ENCODE measurements at regions not wholly inside any gene's neighbourhood (a gene's known extent, or its start where the extent isn't known, plus 50 kb on each side); places are given as distances from the start of the nearest gene placed in this dataset.

DNA sequence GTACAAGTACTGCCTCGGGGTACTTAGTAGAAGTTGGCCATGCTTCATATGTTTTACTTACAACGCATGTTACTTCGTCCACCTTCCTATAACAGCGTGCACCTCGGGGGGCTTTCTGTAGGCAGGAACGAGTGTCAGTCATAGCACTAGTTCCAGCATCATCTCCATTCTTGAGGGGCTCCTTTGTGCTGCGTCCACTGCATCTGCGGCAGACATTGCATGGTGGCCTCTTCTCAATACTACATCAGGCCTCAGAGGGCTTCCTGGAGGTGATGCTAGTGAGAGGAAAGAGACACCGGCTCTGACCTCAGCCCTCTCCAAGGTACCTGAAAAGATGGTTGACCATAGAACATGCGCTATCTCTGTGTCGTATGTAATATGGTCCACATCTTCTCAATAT is 121.2 kb upstream of the RTL1 start:
- in situ Hi-C loops (cut with MboI; ENCODE audit: low sequenced_read_pairs), result no loop called here

DNA sequence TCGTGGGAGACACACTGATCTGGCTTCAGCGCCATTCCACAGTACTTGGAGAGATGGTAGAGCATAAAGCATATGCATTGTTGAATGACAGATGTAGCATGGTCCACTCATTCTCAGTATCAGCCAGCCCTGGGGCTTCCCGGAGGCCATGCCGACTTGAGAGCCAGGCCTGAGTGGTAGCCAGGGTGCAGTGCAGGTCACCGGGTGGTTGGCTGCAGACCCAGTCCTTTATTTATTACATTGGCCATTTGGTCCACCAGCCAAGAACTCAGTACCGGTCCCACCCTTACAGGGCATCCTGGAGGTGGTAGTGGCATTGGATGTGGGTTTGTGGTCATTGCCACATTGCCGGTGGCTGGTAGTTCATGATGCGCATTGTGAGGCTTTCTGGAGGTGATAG is 121.6 kb upstream of the RTL1 start:
- in situ Hi-C loops (cut with MboI; ENCODE audit: low sequenced_read_pairs), result no loop called here

DNA sequence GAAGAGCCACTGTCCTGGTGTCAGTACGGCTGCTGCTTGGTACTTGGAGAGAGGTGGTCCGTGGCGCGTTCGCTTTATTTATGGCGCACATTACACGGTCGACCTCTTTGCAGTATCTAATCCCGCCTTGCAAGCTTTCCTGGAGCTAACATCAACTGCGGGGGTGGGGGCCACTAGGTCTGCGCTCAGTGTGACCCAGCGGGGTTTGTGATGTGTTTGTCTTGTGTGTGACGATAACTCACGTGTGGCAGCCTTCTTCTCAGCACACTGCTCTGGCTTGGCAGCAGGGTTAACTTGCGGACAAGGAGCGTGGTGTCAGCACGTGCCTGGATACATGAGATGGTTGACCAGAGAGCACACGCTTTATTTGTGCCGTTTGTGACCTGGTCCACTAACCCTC is 122.2 kb upstream of the RTL1 start:
- in situ Hi-C loops (cut with MboI; ENCODE audit: low sequenced_read_pairs), result no loop called here

DNA sequence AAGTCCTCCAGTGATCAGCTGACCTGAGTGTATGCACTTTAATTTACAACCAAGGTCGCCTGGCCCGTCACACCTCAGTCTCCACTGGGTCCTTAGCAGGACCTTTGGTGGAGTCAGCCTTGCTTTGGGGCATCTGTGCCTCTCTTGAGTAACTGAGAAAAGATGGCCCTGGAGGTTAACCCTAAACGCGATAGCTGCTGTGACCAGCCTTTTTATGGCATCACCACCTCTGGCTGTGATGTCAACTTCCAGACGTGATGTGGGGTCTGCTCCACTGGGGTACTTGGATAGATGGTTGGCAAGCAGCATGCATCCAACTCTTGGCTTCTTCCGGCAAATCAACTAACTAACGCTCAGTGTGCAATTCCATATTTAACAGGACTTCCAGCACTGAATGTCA is 122.8 kb upstream of the RTL1 start:
- in situ Hi-C loops (cut with MboI; ENCODE audit: low sequenced_read_pairs), result no loop called here

DNA sequence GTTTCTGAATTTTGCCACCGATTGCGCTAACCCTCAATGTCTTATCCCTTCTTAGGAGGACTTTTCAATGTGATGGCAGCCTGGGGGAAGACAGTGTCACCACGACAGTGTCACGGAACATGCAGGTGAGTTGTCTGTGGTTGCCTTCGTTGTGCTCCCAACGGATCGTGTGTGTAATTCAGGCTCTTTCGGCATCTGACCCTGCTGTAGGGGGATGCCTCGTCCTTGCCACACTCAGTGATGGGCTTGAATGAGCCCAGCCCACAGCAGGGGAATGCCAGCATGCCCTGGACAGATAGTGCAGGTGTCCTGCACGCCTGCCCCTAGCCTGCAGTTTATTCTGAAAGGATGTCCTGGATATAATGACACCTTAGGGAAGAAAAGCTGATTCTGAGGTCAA is 123.8 kb upstream of the RTL1 start:
- in situ Hi-C loops (cut with MboI; ENCODE audit: low sequenced_read_pairs), result no loop called here

DNA sequence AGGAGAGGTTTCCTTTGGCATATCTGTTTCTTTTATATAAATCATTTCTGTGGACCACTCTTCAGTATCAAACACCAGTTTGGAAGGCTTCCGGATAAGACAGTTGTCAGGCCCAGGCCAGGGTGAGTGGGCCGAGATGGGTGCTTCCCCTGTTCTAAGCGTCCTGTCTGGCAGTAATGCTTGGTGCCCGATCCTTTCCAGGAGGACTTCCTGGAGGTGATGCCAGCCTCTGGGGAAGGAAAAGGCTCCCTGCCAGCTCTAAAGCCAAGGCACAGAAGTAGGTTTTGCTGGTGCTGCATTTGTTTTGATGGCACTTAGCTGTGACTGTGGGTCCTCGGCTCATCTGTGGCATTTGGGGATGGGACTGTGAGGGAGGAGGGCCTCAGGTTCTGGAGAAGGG is 124.4 kb upstream of the RTL1 start:
- in situ Hi-C loops (cut with MboI; ENCODE audit: low sequenced_read_pairs), result no loop called here

DNA sequence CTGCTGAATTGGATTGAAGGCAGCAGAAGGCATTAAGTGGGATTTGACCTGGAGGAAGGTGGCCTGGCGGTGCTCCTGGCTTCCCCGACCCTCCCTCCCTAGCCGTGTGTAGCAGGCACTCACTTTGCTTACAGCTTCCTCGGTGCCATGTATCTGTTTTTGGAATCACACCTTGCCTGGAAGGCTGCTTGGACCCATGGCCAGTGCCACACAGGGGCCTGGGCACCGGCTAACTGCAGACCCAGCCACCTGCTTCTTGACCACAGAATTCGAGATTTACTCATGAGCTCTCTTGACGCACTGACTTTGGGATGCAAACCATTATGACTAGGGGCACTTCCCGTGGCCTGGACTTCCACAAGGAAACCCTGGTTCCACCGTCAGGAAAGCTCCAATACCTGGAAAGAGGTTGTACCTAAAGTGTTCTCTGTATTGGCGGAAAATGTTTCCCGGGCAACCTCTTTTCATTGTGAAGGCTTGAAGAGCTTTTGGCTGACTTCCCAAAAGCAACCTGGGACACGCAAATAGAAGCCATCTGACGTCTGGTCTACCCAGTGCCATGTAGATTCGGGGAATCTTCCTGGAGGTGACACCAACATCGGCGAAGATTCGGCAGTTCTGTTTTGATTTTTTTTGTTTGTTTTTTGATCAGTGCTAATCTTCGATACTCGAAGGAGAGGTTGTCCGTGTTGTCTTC is 125.6 kb upstream of the RTL1 start:
- in situ Hi-C loops (cut with MboI; ENCODE audit: low sequenced_read_pairs), result no loop called here

DNA sequence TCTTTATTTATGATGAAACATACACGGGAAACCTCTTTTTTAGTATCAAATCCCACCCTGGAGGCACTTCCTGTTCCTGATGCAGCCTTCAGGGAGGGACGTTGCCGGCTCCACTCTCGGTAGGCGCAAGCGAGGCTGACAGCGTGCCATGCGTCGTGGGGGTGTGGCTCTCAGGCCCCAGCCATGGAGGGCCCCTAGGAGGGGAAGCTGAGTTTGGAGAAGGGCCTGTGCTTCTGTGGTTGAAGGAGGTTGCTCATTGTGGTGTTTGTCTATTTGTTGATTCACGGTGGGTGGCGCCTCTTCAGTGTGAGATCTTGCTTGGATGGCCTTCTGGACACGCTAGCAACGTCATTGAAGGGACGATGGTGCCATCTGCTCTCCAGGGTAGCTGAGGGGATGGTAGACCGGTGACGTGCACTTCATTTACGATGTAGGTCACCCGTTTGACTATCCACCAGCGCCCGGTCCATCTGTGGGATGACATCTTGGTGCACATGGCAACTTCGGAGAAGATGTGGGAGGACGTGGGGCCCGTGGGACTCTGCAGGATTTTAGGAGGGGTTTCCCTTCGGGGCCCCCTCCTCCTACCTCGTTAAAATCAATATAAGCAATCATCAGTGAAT is 126.3 kb upstream of the RTL1 start:
- in situ Hi-C loops (cut with MboI; ENCODE audit: low sequenced_read_pairs), result no loop called here

DNA sequence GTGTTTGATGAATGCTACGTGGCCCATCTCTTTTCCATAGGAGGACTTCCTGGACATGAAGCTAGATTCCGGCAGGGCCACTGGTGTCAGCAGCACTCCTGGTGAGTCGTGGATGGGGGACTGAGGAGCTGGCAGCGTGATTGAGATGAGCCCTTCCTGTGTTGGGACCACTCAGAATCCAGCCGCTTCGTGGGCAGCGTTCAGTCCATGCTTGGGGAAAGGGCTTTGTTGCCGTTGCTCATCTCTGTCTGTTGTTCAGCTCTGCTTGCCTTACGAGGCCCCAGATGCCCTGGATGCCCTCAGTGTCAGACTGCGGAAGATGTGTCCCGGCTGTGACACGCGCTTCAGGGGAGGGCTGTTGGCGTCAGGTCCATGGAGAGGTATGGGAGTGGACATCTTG is 127.1 kb upstream of the RTL1 start:
- in situ Hi-C loops (cut with MboI; ENCODE audit: low sequenced_read_pairs), result no loop called here

DNA sequence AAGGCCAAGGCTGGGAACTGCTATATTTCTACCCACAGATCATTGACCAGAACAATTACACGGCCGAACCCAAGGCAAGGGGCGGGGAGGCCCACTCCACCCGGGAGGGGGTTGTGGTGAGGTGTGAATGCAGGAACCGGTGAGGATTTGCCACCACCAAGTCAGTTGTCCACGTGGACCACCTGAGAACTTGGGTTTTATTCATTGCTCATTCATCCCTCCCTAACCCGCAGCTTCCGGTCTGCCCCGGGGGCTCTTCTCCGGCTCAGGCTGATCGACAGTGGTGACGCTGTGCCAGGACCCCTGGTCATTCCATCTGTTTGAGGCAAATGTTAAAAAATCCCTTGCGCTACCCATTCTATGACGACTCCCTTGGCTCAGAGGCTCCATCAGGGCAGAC is 127.7 kb upstream of the RTL1 start:
- in situ Hi-C loops (cut with MboI; ENCODE audit: low sequenced_read_pairs), result no loop called here

DNA sequence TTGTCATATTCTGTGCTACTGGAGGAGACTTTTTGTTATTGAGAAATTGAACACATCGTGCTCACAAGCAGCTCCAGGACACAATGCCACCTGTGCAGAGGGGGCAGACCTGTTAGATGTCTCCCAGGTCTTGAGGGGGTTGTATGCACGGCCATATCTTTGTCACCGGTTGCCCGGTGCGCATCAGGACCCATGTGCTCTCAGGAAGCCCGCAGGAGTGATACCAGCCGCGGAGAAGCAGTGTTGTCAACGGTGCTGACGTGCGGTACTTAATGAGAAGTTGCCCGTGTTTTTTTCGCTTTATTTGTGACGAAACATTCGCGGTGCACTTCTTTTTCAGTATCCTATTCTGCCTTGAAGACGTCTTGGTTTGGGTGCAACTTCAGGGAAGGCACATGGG is 128.2 kb upstream of the RTL1 start:
- in situ Hi-C loops (cut with MboI; ENCODE audit: low sequenced_read_pairs), result no loop called here

DNA sequence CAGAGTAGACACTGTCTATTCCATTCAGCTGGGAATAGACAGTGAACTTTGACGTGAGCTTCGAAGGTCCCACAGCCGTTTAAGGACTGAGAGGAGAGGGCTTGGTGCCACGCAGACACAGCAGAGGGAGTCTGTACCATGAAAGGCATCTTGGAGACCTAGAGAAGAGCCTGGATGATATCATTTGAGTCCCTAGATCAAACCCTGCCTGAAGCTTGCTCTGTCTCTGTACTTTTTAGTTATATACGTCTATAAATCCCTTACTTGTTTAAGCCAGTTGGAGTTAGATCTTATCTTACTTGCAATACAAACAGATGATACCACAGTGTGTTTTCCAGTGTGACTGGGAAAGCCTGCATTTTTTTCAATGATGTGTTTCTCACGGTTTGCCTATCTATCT is 128.9 kb upstream of the RTL1 start:
- in situ Hi-C loops (cut with MboI; ENCODE audit: low sequenced_read_pairs), result no loop called here

DNA sequence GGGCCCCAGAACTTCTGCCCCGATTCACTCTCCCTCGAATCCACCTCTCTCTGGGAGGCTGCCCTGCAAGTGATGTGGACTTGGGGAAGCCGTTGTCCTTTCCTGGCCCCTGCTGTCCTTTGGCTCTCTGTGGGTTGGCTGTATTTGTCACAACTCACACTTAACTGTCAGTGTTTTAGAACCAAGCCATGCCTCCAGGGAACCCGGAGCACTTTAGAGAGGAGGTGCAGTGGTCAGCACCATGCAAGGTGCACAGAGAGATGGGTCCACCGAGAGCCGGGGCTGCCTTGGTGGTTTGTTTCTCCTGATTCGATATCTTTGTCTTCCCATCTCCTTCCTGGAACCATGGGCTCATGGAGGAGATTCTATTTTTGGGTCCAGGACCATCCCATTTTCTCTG is 129.5 kb upstream of the RTL1 start:
- in situ Hi-C loops (cut with MboI; ENCODE audit: low sequenced_read_pairs), result no loop called here

DNA sequence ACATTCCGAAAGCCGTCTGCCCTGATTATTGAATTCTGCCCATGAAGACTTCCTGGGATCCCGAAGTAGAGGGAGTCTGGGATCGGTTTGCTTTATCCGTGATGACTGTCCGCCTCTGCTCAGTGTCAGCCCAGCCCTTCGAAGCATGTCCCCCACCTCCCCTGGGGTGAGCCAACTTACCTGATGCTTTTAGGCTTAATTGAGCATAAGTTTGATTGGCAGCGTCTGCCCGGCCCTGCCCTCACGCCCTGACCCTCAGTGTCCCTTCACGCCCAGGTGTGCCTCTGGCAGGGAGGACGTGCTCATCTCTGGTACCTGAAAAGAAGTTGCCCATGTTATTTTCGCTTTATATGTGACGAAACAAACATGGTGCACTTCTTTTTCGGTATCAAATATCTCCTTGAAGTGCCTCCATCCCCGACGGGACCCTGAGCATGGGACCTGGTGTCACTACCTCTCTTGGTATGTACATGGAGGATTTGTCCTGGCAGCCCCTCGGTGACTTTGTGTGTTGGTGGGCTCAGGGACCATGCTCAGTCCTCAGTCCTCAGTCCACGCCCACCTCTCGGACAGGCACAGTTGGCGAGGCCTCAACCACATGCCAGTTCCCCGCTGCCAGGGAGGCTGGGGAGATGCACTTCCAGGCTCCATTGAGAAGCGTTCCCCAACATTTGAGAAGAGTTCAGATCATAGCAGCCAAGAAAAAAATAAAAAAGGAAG is 130.1 kb upstream of the RTL1 start:
- in situ Hi-C loops (cut with MboI; ENCODE audit: low sequenced_read_pairs), result no loop called here

DNA sequence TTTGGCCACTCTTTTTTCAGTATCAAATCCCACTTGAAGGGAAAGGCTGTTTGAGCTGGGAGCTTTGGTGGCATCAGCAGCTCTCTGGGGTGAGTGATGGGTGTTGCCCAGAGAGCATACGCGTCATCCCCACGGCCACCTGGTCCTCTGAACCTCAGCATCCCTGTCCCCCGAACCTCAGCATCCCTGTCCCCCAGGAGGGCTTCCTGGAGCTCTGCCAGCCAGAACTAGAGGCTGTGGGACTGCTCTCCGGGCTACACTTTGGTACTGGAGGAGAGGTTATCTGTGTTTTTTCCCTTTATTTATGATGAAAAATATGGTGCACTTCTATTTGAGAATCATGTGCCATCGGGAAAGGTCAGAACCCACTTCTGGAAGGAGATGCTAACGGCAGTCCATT is 131.5 kb upstream of the RTL1 start:
- in situ Hi-C loops (cut with MboI; ENCODE audit: low sequenced_read_pairs), result no loop called here

DNA sequence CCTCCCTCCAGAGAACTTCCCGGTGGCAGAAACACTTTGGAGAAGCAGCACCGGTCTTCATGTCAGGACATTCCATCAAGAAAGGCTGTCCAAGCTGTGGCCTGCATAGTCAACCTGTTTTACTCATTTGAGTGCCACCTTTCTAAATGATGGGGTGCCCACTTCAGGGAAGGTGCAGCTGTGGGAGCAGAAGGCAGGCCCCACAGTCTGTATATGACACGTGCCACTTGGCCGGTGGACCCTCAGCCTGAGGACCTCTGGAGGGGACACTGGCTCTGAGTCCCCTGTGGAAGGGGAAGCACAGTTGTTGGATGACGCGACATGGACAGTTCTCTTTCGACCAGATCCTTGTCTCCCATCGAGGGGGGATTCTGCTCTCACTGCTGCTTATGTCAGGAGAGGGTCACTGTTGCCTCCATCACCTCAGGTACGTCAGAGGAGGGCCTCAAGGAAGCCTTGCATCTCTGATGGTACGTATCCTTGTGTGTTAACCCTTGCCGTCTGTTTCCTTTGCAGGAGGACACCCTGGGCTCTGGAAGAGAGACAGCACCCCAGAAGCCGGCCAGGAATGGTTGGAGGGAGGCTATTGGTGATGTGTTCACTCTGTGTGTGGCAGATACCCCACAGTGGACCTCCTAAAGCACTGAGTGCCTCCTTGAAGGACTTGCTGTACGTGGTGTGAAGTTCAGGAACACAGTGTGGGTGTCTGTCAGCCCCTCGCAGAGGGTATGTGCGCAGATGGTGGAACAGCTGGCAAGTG is 132.1 kb upstream of the RTL1 start:
- in situ Hi-C loops (cut with MboI; ENCODE audit: low sequenced_read_pairs), result no loop called here

DNA sequence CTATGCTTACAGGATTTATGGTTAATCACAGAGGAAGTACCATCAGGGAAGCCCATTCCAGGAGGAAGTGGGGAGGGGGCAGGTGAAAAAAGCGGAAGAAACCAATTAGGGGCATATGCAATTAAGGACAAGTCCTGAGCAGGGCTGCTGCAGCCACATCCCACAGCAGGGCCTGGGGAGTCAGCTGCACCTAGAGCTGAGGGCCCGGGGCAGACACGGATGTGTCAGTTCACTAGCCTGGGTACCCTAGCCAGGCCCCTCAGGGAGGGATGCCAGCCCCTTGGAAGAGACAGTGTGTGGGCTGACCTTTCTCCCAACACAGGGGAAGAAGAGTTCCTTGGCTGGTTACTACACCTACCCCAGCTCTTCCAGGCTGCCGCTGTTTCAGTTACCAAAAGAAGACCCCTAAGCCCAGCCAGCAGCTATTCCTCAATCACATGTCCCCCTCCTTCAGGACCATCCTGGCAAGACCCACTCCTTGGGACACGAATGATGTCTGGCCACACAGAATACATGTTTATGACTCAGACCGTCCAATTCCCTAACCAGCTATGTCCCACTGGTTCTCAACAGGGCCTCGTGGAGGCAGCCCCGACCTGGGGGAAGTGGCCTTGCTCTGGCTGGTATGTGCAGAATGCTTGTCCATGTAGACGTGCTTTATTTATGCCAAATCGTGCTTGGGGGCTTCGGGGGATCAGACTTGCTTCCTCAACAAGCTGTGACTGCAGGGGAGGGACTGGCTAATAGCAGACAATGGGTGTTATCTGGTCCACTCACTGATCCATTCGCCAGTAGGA is 133.7 kb upstream of the RTL1 start:
- in situ Hi-C loops (cut with MboI; ENCODE audit: low sequenced_read_pairs), result no loop called here

DNA sequence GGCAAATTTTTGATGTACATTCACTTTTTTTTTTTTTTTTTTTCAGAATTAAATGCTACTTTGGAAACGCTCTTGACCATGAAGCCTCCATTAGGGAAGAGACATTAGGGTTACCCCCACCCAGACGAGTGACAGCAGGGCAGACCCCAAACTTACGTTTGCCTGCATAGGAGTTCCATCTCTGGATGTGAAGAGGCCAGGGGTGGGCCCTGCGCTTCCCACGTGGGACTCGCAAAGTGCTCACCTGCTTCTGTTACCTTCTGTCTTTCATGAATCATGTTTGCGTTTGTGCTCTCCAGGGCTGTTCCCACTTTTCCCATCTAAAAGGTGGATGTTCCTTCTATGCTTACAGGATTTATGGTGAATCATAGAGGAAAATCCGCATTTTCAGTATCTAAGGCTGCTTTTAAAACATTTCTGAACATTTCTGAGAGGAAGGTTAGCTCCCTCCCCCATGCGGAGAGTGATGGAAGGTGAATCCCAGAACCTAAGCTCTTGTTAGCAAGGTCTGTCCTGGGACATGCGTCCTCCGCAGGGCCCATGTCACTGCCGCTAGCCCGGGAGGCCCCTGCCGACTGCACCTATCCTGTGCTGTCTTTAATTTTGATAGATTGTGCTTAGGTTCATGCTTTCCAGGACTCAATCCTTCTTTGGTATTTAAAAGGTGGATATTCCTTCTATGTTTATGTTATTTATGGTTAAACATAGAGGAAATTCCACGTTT is 135.7 kb upstream of the RTL1 start:
- in situ Hi-C loops (cut with MboI; ENCODE audit: low sequenced_read_pairs), result no loop called here

DNA sequence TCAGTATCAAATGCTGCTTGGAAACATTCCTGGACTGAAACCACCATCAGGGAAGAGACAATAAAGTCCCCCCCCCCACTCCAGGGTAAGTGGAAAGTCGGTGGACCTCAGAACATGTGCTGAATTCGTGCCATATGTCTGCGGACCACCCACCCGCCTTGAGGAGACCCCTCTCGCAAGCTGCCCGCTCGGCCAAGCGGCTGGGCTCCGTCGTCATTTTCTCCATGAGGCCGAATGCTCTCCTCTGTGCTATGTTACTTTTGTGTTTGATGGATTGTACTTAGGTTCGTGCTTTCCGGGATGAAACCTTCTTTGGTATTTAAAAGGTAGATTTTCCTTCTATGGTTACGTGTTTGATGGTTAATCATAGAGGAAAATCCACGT is 136.2 kb upstream of the RTL1 start:
- in situ Hi-C loops (cut with MboI; ENCODE audit: low sequenced_read_pairs), result no loop called here

Measured in HL-60/S4 treated with phorbol 12-myristate 13-acetate at 8.2 ng/mL for 4 days and 3 days (cell line).